GM21529 (cell line): ENCODE measurements at regions not wholly inside any gene's neighbourhood (a gene's known extent, or its start where the extent isn't known, plus 50 kb on each side); places are given as distances from the start of the nearest gene placed in this dataset.

ENCODE experiments used
- ATAC-seq: cut with Tn5 transposase; IDR thresholded peaks from one replicate; pipeline ENCODE4 v1.9.1; 2021; ENCODE audit not compliant: unreplicated experiment

- no peak for ATAC-seq
Measured at GRCh38 chr9:16328349-16328748, 542.1 kb downstream of the BNC2 start.

GRCh38 chr9:16329671-16330113 lies 540.8 kb downstream of the BNC2 start:
- no peak for ATAC-seq

GRCh38 chr9:16331031-16331430 lies 539.4 kb downstream of the BNC2 start:
- no peak for ATAC-seq

GRCh38 chr9:16331527-16331926 lies 538.9 kb downstream of the BNC2 start:
- no peak for ATAC-seq

GRCh38 chr9:16333691-16334090 lies 536.8 kb downstream of the BNC2 start:
- ATAC-seq, result no peak

GRCh38 chr9:16335788-16336580 lies 534.5 kb downstream of the BNC2 start:
- no peak for ATAC-seq

GRCh38 chr9:16336833-16337232 lies 533.6 kb downstream of the BNC2 start:
- ATAC-seq, result no peak

- ATAC-seq, result no peak
Measured at GRCh38 chr9:16337322-16338029, 533.0 kb downstream of the BNC2 start.

- ATAC-seq, result no peak
Measured at GRCh38 chr9:16341177-16341576, 529.3 kb downstream of the BNC2 start.

GRCh38 chr9:16342246-16343020 lies 528.0 kb downstream of the BNC2 start:
- ATAC-seq, result no peak

GRCh38 chr9:16343249-16344237 lies 526.9 kb downstream of the BNC2 start:
- no peak for ATAC-seq

- no peak for ATAC-seq
Measured at GRCh38 chr9:16344343-16344742, 526.1 kb downstream of the BNC2 start.

- ATAC-seq, result no peak
Measured at GRCh38 chr9:16345902-16346301, 524.6 kb downstream of the BNC2 start.

- no peak for ATAC-seq
Measured at GRCh38 chr9:16347886-16348285, 522.6 kb downstream of the BNC2 start.

GRCh38 chr9:16348531-16348930 lies 521.9 kb downstream of the BNC2 start:
- no peak for ATAC-seq

- ATAC-seq, result no peak
Measured at GRCh38 chr9:16352251-16352650, 518.2 kb downstream of the BNC2 start.

- ATAC-seq, result no peak
Measured at GRCh38 chr9:16352791-16353401, 517.6 kb downstream of the BNC2 start.

GRCh38 chr9:16356196-16356765 lies 514.2 kb downstream of the BNC2 start:
- ATAC-seq, result no peak

GRCh38 chr9:16357828-16358227 lies 512.6 kb downstream of the BNC2 start:
- ATAC-seq, result no peak

GRCh38 chr9:16358751-16359150 lies 511.7 kb downstream of the BNC2 start:
- no peak for ATAC-seq
